T-cell (primary cell): ENCODE measurements at regions not wholly inside any gene's neighbourhood (a gene's known extent, or its start where the extent isn't known, plus 50 kb on each side); places are given as distances from the start of the nearest gene placed in this dataset.

ENCODE experiments used
- ATAC-seq, 4 experiments: fragments of 200-7000 bp in 3 of 4; fragments of 150-1000 bp in 1 of 4; cut with Tn5 transposase; replicated peaks in 1 of 4; 1 replicate in 3 of 4; 2 replicates in 1 of 4; pipeline ENCODE4 v1.10.0; 2021; ENCODE audit warnings: moderate library complexity in 3 of 4, mild to moderate bottlenecking in 2 of 4, moderate number of reproducible peaks in 1 of 4
- CTCF ChIA-PET, 2 donors: fragments of 300-600 bp; sonication (Branson Sonifier 250); formaldehyde crosslinking; loops; one replicate each; lab custom pipeline; 2022; ENCODE audit warnings: antibody characterized with exemption in 2 of 2; lab: Charles Lee
- POLR2A ChIA-PET, 2 donors: fragments of 300-600 bp; sonication (Branson Sonifier 250); formaldehyde crosslinking; loops; one replicate each; lab custom pipeline; 2022; ENCODE audit warnings: antibody characterized with exemption in 2 of 2; lab: Charles Lee
- DNase-seq, 35 experiments: peaks; one replicate each; pipeline versions ENCODE4 v3.0.0 to v3.0.0-alpha.2; 2013 to 2023
- H3K27ac ChIP-seq: one replicate; pipeline ENCODE4 v1.5.1; 2013; ENCODE audit warnings: low read length
- H3K27me3 ChIP-seq, 2 experiments: replicated peaks in 1 of 2; 1 replicate in 1 of 2; 2 replicates in 1 of 2; pipeline versions ENCODE4 v1.6.1 to v1.7.0; 2013; ENCODE audit warnings: low read length in 1 of 2, mixed read lengths in 1 of 2; ENCODE audit not compliant: control insufficient read depth in 2 of 2, insufficient read depth in 2 of 2; ENCODE audit errors: extremely low read depth in 1 of 2
- H3K36me3 ChIP-seq, 2 donors: 1 replicate in 1 of 2; 2 replicates in 1 of 2; pipeline versions ENCODE4 v1.6.1 to v1.7.0; 2013; ENCODE audit warnings: low read length in 1 of 2; ENCODE audit not compliant: control insufficient read depth in 2 of 2, insufficient read depth in 1 of 2; ENCODE audit errors: extremely low read depth in 1 of 2
- H3K4me1 ChIP-seq, 2 experiments: 1 replicate in 1 of 2; 2 replicates in 1 of 2; pipeline versions ENCODE4 v1.6.1 to v1.7.0; 2013; ENCODE audit warnings: low read length in 2 of 2, mixed read lengths in 1 of 2; ENCODE audit not compliant: insufficient read depth in 2 of 2, control insufficient read depth in 1 of 2; ENCODE audit errors: extremely low read depth in 1 of 2
- H3K4me3 ChIP-seq, 2 donors: 1 replicate in 1 of 2; 2 replicates in 1 of 2; pipeline versions ENCODE4 v1.5.1 to v1.7.0; 2013; ENCODE audit warnings: mild to moderate bottlenecking in 2 of 2, low read length in 1 of 2, moderate library complexity in 1 of 2; ENCODE audit not compliant: control insufficient read depth in 1 of 2; ENCODE audit errors: extremely low read depth in 1 of 2
- H3K9me3 ChIP-seq: 2 replicates; pipeline ENCODE4 v1.7.0; 2013
- H3K27ac Mint-ChIP-seq, 2 donors: one replicate each; pipeline ENCODE4 v1.8.0; 2020 to 2021; ENCODE audit warnings: mild to moderate bottlenecking in 2 of 2, mixed read lengths in 2 of 2
- H3K27me3 Mint-ChIP-seq, 2 donors: one replicate each; pipeline ENCODE4 v1.8.0; 2021 to 2022; ENCODE audit warnings: mixed read lengths in 2 of 2
- H3K36me3 Mint-ChIP-seq: one replicate; pipeline ENCODE4 v1.8.0; 2021; ENCODE audit warnings: mixed read lengths
- H3K4me1 Mint-ChIP-seq, 3 donors: one replicate each; pipeline ENCODE4 v1.8.0; 2020 to 2022; ENCODE audit warnings: mixed read lengths in 3 of 3, mild to moderate bottlenecking in 1 of 3
- H3K4me3 Mint-ChIP-seq, 3 donors: one replicate each; pipeline ENCODE4 v1.8.0; 2020 to 2022; ENCODE audit warnings: mild to moderate bottlenecking in 3 of 3, mixed read lengths in 3 of 3, moderate library complexity in 3 of 3
- H3K9me3 Mint-ChIP-seq, 3 donors: one replicate each; pipeline ENCODE4 v1.8.0; 2020 to 2022; ENCODE audit warnings: mixed read lengths in 3 of 3
- WGBS: methylation state at CpG from one replicate; pipeline ENCODE4 v1.1.5; 2013; ENCODE audit warnings: missing lambda C conversion rate; ENCODE audit not compliant: insufficient coverage; 5-methylcytosine and 5-hydroxymethylcytosine counted together

DNA sequence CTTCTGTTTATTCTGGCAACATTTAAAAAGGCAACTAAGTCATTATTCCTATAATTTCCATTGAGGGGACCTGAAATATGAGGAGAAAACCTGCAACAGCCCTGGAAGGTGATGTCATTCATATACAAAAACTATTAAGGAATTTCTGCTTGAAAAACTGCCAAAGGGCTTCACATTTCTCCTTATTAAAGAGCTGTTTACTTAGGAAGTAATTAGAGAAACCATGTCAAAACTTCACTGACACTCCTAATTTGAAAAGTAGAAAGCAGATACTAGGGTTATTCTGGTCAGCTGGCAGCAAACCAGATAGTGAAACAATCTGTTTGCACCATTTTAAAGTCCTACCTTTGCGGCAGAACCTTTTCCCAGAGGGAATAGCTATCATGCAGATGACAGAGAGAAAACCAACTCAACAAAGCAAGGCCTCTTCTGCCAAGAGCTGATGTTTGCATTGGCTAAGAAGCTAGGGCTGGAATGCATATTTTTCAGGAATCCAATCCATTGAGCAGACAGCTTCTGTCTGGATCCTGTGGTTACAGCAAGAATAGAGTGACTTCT, 592.2 kb upstream of the SYT4 start:
- Mint-ChIP-seq H3K4me3 (no peak overlapping the region), H3K27ac (no peak overlapping the region), H3K36me3 (no peaks in the 10 kb centered on the region), H3K9me3 (peaks cover 8 to 17% (median 14%) of the 10 kb centered on the region in 3 donors), H3K4me1 (no peaks in the 10 kb centered on the region), H3K27me3 (no peaks in the 10 kb centered on the region)
- ChIA-PET CTCF (no interaction called here), POLR2A (no interaction called here)
- no peak overlapping the region for H3K4me3 ChIP-seq
- DNase-seq = no peak
- H3K9me3 ChIP-seq = no peaks in the 10 kb centered on the region
- no peaks in the 10 kb centered on the region for H3K36me3 ChIP-seq
- no peak for ATAC-seq
- no CpG with 5 or more reads among the region's 1 CpG for WGBS
- no peaks in the 10 kb centered on the region for H3K27me3 ChIP-seq
- H3K4me1 ChIP-seq = no peaks in the 10 kb centered on the region
- no peak overlapping the region for H3K27ac ChIP-seq

DNA sequence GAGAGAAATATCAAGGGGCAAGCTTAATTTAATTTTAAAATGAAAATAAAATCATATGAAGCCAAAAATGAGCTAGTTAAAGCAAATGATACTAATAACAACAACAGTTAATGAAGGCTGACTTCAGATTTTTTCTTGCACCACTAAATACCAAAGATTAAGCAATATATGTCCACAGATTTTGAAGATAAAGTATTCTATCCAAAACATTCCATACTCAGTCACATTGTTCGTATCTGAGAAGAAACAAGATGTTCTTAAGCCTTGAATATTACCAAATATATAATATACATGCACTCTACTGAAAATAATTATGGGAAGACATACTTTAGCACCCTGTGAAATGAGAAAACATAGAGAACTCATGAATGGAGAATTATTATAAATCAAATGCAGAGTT, 593.3 kb upstream of the SYT4 start:
- Histone ChIP-seq H3K27me3 (no peaks in the 10 kb centered on the region), H3K4me3 (no peak overlapping the region), H3K9me3 (no peaks in the 10 kb centered on the region), H3K27ac (no peak overlapping the region), H3K36me3 (no peaks in the 10 kb centered on the region), H3K4me1 (no peaks in the 10 kb centered on the region)
- CTCF ChIA-PET = no interaction called here
- H3K27me3 Mint-ChIP-seq = no peaks in the 10 kb centered on the region
- no peak overlapping the region for H3K27ac Mint-ChIP-seq
- no peak overlapping the region for H3K4me3 Mint-ChIP-seq
- H3K36me3 Mint-ChIP-seq = no peaks in the 10 kb centered on the region
- ATAC-seq (no peak), DNase-seq (no peak)
- no peaks in the 10 kb centered on the region for H3K4me1 Mint-ChIP-seq
- POLR2A ChIA-PET = no interaction called here
- no CpG with 5 or more reads among the region's 1 CpG for WGBS
- H3K9me3 Mint-ChIP-seq = peaks cover 6 to 9% (median 7%) of the 10 kb centered on the region in 3 donors

DNA sequence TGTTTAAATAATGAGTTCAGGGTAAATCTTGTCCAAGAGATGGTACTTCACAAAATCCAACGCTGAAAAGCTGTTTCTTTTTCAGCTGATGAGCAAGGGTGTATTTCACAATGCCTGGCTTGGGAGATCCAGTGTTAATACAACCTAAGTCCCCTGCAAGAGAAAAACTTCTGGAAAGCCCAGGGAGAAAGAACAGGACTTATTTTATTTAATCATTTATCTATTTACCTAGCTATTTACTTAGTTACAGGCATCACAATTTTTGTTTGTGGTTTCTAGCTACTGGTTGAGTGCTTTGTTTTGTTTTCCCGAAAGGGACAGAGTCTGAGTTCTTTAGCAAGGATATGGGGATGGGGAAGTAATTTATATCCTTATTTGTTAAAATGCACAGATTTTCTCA, 598.2 kb upstream of the SYT4 start:
- Histone ChIP-seq H3K36me3 (no peaks in the 10 kb centered on the region), H3K27me3 (no peaks in the 10 kb centered on the region), H3K27ac (no peak overlapping the region), H3K4me3 (no peak overlapping the region), H3K4me1 (no peaks in the 10 kb centered on the region), H3K9me3 (no peaks in the 10 kb centered on the region)
- DNase-seq = no peak
- no peaks in the 10 kb centered on the region for H3K27me3 Mint-ChIP-seq
- ChIA-PET CTCF (no interaction called here), POLR2A (no interaction called here)
- no peaks in the 10 kb centered on the region for H3K4me1 Mint-ChIP-seq
- WGBS = no CpG with 5 or more reads among the region's 2 CpGs
- H3K9me3 Mint-ChIP-seq = peaks cover 8 to 21% (median 14%) of the 10 kb centered on the region in 3 donors
- H3K27ac Mint-ChIP-seq = no peak overlapping the region
- no peak for ATAC-seq
- no peak overlapping the region for H3K4me3 Mint-ChIP-seq
- H3K36me3 Mint-ChIP-seq = no peaks in the 10 kb centered on the region

DNA sequence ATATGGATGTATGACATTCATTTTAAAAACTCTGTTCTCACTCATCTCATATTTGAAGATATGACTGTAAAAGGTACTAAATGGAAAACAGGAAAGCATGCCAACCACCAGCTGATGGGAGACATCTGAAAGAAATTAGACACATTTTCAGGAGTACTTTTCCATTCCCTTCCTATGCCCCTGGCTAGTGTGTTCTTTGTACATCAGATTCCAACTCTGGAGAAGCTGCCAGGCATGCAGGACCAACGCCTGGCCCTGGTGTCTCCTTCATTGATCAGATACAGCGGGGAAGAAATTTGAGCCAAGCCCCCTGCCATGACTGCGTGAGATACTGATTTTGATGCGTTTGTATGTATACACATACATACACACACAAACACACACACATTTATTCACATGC, 599.0 kb upstream of the SYT4 start:
- Histone ChIP-seq H3K27me3 (no peaks in the 10 kb centered on the region), H3K27ac (no peak overlapping the region), H3K4me1 (no peaks in the 10 kb centered on the region), H3K36me3 (no peaks in the 10 kb centered on the region), H3K9me3 (no peaks in the 10 kb centered on the region), H3K4me3 (no peak overlapping the region)
- no peak overlapping the region for H3K4me3 Mint-ChIP-seq
- DNase-seq (no peak), ATAC-seq (no peak)
- H3K36me3 Mint-ChIP-seq = no peaks in the 10 kb centered on the region
- CTCF ChIA-PET = no interaction called here
- POLR2A ChIA-PET = no interaction called here
- H3K27ac Mint-ChIP-seq = no peak overlapping the region
- H3K27me3 Mint-ChIP-seq = no peaks in the 10 kb centered on the region
- H3K9me3 Mint-ChIP-seq = peaks cover 8 to 18% (median 14%) of the 10 kb centered on the region in 3 donors
- WGBS = no CpG with 5 or more reads among the region's 4 CpGs
- no peaks in the 10 kb centered on the region for H3K4me1 Mint-ChIP-seq

DNA sequence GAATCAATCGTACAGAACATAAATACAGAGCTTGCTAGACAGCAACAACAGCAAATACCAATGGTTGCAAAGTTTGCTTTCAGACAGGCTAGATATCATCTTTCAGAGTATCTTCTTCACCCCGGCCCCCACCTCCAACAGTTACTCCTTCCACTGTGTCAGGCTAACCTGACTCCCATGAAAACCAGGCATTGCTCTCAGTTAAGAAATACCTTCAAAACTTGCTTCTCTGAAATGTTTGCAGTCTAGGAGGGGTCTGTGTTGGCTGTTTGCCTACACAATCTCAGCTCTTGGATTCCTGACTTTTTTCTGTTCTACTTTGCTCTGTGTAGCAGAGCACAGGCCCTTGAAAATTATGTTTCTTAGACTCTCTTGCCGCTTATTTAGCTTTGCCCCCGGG, 599.5 kb upstream of the SYT4 start:
- H3K4me3 ChIP-seq = no peak overlapping the region
- no peak overlapping the region for H3K27ac Mint-ChIP-seq
- peaks cover 8 to 17% (median 14%) of the 10 kb centered on the region in 3 donors for H3K9me3 Mint-ChIP-seq
- ATAC-seq (no peak), DNase-seq (no peak)
- H3K4me1 ChIP-seq = no peaks in the 10 kb centered on the region
- H3K36me3 Mint-ChIP-seq = no peaks in the 10 kb centered on the region
- H3K4me3 Mint-ChIP-seq = no peak overlapping the region
- no peaks in the 10 kb centered on the region for H3K36me3 ChIP-seq
- CTCF ChIA-PET = no interaction called here
- POLR2A ChIA-PET = no interaction called here
- no peaks in the 10 kb centered on the region for H3K9me3 ChIP-seq
- no peak overlapping the region for H3K27ac ChIP-seq
- no peaks in the 10 kb centered on the region for H3K27me3 Mint-ChIP-seq
- H3K27me3 ChIP-seq = no peaks in the 10 kb centered on the region
- 78% methylated on average over 1 of the region's 4 CpGs for WGBS
- no peaks in the 10 kb centered on the region for H3K4me1 Mint-ChIP-seq

DNA sequence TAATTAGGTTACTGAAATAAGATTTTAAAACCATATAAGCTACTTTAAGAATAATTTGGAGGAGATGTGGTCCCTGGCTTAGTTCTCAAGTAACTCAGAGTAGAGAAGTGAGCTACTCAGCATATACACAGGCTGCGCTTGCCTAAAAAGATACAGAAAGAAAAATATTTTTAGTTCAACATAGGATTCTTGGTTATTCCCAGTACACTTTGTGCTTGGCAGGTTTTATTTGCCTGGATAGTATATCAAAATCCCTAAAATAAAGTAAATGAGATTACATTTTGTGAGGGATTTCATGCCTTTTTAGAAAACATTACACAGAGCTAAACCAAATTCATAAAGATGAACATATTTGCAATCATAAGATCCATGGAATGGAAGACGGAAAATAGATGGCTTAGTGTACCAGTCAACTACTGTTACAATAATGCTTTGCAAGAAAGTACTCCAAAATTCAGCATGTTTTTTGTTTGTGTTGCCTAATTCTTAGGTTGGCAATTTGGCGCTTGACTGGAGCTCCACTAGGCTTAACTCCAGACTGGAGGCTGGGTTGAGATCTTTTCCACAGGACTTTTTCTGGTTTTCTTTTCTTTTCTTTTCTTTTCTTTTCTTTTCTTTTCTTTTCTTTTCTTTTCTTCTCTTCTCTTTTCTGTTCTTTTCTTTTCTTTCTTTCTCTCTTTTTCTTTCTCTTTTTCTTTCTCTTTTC, 600.5 kb upstream of the SYT4 start:
- no peak for ATAC-seq
- no peaks in the 10 kb centered on the region for H3K27me3 Mint-ChIP-seq
- peaks cover 8 to 17% (median 14%) of the 10 kb centered on the region in 3 donors for H3K9me3 Mint-ChIP-seq
- Histone ChIP-seq H3K27me3 (no peaks in the 10 kb centered on the region), H3K27ac (no peak overlapping the region), H3K9me3 (no peaks in the 10 kb centered on the region), H3K4me3 (no peak overlapping the region), H3K4me1 (no peaks in the 10 kb centered on the region), H3K36me3 (no peaks in the 10 kb centered on the region)
- no peak overlapping the region for H3K4me3 Mint-ChIP-seq
- no peak overlapping the region for H3K27ac Mint-ChIP-seq
- WGBS = no CpG with 5 or more reads among the region's 3 CpGs
- no peak for DNase-seq
- ChIA-PET POLR2A (no interaction called here), CTCF (interaction anchor here in 1 of 2 donors (0.7 kb wide), 1 partner anchor 15 kb away, joined by 4 read pairs; no protein-coding TSS in a partner anchor)
- H3K4me1 Mint-ChIP-seq = no peaks in the 10 kb centered on the region
- H3K36me3 Mint-ChIP-seq = no peaks in the 10 kb centered on the region
